SK-N-SH (cell line): ENCODE measurements at regions not wholly inside any gene's neighbourhood (a gene's known extent, or its start where the extent isn't known, plus 50 kb on each side); places are given as distances from the start of the nearest gene placed in this dataset.

Experiments used
- CHD2 ChIP-seq: fragments of 150-350 bp; IDR thresholded peaks from 2 replicates; pipeline ENCODE4 v1.6.1; 2018; ENCODE audit warnings: low read length; ENCODE audit not compliant: partially characterized antibody
- CTCF ChIP-seq: fragments of 200-600 bp; sonication (generic); IDR thresholded peaks from 2 replicates; pipeline ENCODE4 v1.6.1; 2017; ENCODE audit warnings: antibody characterized with exemption, mild to moderate bottlenecking, moderate library complexity
- ELF1 ChIP-seq: IDR thresholded peaks from 2 replicates; pipeline ENCODE4 v1.4.0; 2012
- EP300 ChIP-seq, 2 experiments: IDR thresholded peaks; 2 replicates each; pipeline versions ENCODE4 v1.4.0 to v1.6.1; 2012; ENCODE audit warnings: borderline replicate concordance in 1 of 2, low read depth in 1 of 2, low read length in 1 of 2
- FOSL2 ChIP-seq: IDR thresholded peaks from 2 replicates; pipeline ENCODE4 v1.4.0; 2012; ENCODE audit warnings: low read depth, mild to moderate bottlenecking, moderate library complexity, borderline replicate concordance
- FOXJ3 ChIP-seq: sonication (generic); formaldehyde crosslinking; IDR thresholded peaks from 2 replicates; pipeline ENCODE4 v1.5.1; 2020; ENCODE audit warnings: mild to moderate bottlenecking, missing genetic modification reagents
- FOXM1 ChIP-seq: IDR thresholded peaks from 2 replicates; pipeline ENCODE4 v1.4.0; 2012; ENCODE audit warnings: low read depth, mild to moderate bottlenecking
- GATA2 ChIP-seq: sonication (generic); formaldehyde crosslinking; IDR thresholded peaks from 2 replicates; pipeline ENCODE4 v1.5.0; 2020; ENCODE audit warnings: mild to moderate bottlenecking, missing genetic modification reagents
- JUND ChIP-seq: IDR thresholded peaks from 2 replicates; pipeline ENCODE4 v1.4.0; 2012
- MEF2A ChIP-seq: IDR thresholded peaks from 2 replicates; pipeline ENCODE4 v1.4.0; 2012; ENCODE audit warnings: low read depth, borderline replicate concordance
- MXI1 ChIP-seq: IDR thresholded peaks from 2 replicates; pipeline ENCODE4 v1.6.1; 2012; ENCODE audit warnings: mild to moderate bottlenecking, low read depth, low read length, improper control_type of control experiment
- POLR2AphosphoS5 ChIP-seq: IDR thresholded peaks from 2 replicates; pipeline ENCODE4 v1.6.1; 2012; ENCODE audit warnings: low read depth, low read length
- RCOR1 ChIP-seq: fragments of 150-350 bp; IDR thresholded peaks from 2 replicates; pipeline ENCODE4 v1.6.1; 2017; ENCODE audit warnings: antibody characterized with exemption, low read length
- REST ChIP-seq: IDR thresholded peaks from 2 replicates; pipeline ENCODE4 v1.6.1; 2012; ENCODE audit warnings: mild to moderate bottlenecking, low read depth, low read length, moderate library complexity
- RFX5 ChIP-seq: IDR thresholded peaks from 2 replicates; pipeline ENCODE4 v1.6.1; 2012; ENCODE audit warnings: mild to moderate bottlenecking, improper control_type of control experiment, low read length
- RXRA ChIP-seq: IDR thresholded peaks from 2 replicates; pipeline ENCODE4 v1.4.0; 2012; ENCODE audit warnings: low read depth, mild to moderate bottlenecking, borderline replicate concordance
- TCF12 ChIP-seq: IDR thresholded peaks from 2 replicates; pipeline ENCODE4 v1.4.0; 2012
- USF1 ChIP-seq: IDR thresholded peaks from 2 replicates; pipeline ENCODE4 v1.4.0; 2012; ENCODE audit warnings: low read depth, borderline replicate concordance

DNA sequence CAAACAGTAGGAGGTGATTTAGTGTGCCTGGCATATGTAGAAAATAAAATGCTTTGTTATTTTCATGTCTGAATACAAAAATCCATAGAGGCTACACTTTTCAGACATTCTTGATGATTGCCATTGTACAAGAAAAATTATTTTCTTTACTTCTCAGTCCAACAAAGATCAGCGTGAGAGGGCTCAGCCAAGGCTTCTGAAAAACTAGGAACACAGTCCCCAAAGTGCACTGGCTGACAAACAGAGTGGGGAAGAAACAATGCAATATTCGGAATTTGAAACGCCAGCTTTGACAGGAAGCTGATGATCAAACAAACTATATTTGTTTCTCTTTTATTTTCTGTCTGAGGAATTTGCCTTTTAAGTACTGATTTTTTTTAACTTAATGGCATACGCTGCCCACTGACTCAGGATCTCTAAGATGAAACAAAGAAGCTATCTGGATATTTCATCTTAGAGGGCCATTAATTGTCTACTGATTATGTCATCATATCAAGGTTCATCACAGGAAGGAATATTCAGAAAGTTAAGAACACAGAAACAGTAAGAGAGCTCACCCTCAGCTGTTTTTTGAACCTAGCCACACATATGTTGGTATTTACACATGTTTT lies 197.0 kb upstream of the INHBA start (continued):
- TF ChIP-seq RFX5, result no peak
- no peak for TF ChIP-seq CHD2
- TF ChIP-seq GATA2 (CRISPR knock-in tag), result no peak
- peak; percentile 43; the same call in 1 of the 2 replicates for TF ChIP-seq FOSL2
- TF ChIP-seq RXRA, result no peak
- no peak for TF ChIP-seq REST
- no peak for TF ChIP-seq MEF2A
- TF ChIP-seq FOXJ3 (CRISPR knock-in tag), result no peak
- peak; percentile 71 for TF ChIP-seq JUND
- peak; percentile 38; the same call in 1 of the 2 replicates for TF ChIP-seq POLR2AphosphoS5
- TF ChIP-seq CTCF, result no peak
- TF ChIP-seq RCOR1, result no peak
- no peak for TF ChIP-seq FOXM1
- TF ChIP-seq TCF12, result peak; percentile 69
- no peak for TF ChIP-seq MXI1
- no peak for TF ChIP-seq ELF1
- no peak for TF ChIP-seq USF1
- TF ChIP-seq EP300 (IDR thresholded peaks at IDR 0.05; ENCODE audit: borderline replicate concordance in 1 of 2, low read depth in 1 of 2, low read length in 1 of 2), result peak in 1 of 2 experiments; percentile 83; a peak in 2 of 4 replicates
